SK-N-SH (cell line): ENCODE measurements at regions not wholly inside any gene's neighbourhood (a gene's known extent, or its start where the extent isn't known, plus 50 kb on each side); places are given as distances from the start of the nearest gene placed in this dataset.

ENCODE experiments used
- CTCF ChIA-PET: fragments of 300-600, 350-600 bp; formaldehyde crosslinking; extraction: SDS; loops from one replicate; lab custom pipeline; 2021; lab: Yijun Ruan, JAX
- POLR2A ChIA-PET: fragments of 350-600 bp; sonication (Branson Sonifier 250); formaldehyde crosslinking; extraction: SDS; loops from one replicate; lab custom pipeline; 2020; ENCODE audit warnings: antibody characterized with exemption, inconsistent platforms; lab: Yijun Ruan, JAX
- DNase-seq: peaks from one replicate; pipeline ENCODE4 v3.0.0; 2012
- H2AFZ ChIP-seq: fragments of 200-600 bp; sonication (generic); 2 replicates; pipeline ENCODE4 v1.8.1; 2016; ENCODE audit warnings: antibody characterized with exemption, mild to moderate bottlenecking, low read depth
- H3F3A ChIP-seq: fragments of 200-600 bp; sonication (generic); replicated peaks from 2 replicates; pipeline ENCODE3; 2016; ENCODE audit warnings: antibody characterized with exemption, mild to moderate bottlenecking; ENCODE audit not compliant: insufficient read depth
- H3K27ac ChIP-seq, 2 experiments: fragments of 200-500 bp in 1 of 2; fragments of 200-600 bp in 1 of 2; sonication (Bioruptor generic) in 1 of 2; sonication (generic), shearing (Covaris generic) in 1 of 2; 2 replicates each; pipeline versions ENCODE4 v1.5.1 to v1.6.1; 2014 to 2016; ENCODE audit warnings: low read depth in 2 of 2, inconsistent platforms in 1 of 2, low read length in 1 of 2, mild to moderate bottlenecking in 1 of 2, mixed read lengths in 1 of 2
- H3K27me3 ChIP-seq: fragments of 200-600 bp; sonication (generic), shearing (Covaris generic); 2 replicates; pipeline ENCODE4 v1.6.1; 2016; ENCODE audit warnings: mixed run types; ENCODE audit not compliant: insufficient read depth
- H3K36me3 ChIP-seq, 2 experiments: fragments of 200-500 bp in 1 of 2; fragments of 200-600 bp in 1 of 2; sonication (Bioruptor generic) in 1 of 2; sonication (generic) in 1 of 2; replicated peaks in 1 of 2; 2 replicates each; pipeline versions ENCODE3 to v1.5.1; 2014 to 2016; ENCODE audit warnings: low read length in 1 of 2, mild to moderate bottlenecking in 1 of 2; ENCODE audit not compliant: insufficient read depth in 2 of 2, control insufficient read depth in 1 of 2
- H3K4me1 ChIP-seq, 2 experiments: fragments of 200-500 bp in 1 of 2; fragments of 200-600 bp in 1 of 2; sonication (Bioruptor generic) in 1 of 2; sonication (generic), shearing (Covaris generic) in 1 of 2; 2 replicates each; pipeline versions ENCODE4 v1.5.1 to v1.6.1; 2014 to 2016; ENCODE audit warnings: low read depth in 1 of 2, low read length in 1 of 2, mixed run types in 1 of 2; ENCODE audit not compliant: insufficient read depth in 2 of 2, control insufficient read depth in 1 of 2
- H3K4me2 ChIP-seq: fragments of 200-600 bp; sonication (generic), shearing (Covaris generic); 2 replicates; pipeline ENCODE4 v1.6.1; 2017; ENCODE audit warnings: mixed run types
- H3K4me3 ChIP-seq, 2 experiments: fragments of 200-500 bp in 1 of 2; fragments of 200-600 bp in 1 of 2; sonication (Bioruptor generic) in 1 of 2; sonication (generic), shearing (Covaris generic) in 1 of 2; 2 replicates each; pipeline versions ENCODE4 v1.5.1 to v1.8.1; 2014 to 2016; ENCODE audit warnings: low read depth in 2 of 2, inconsistent platforms in 1 of 2, low read length in 1 of 2, mild to moderate bottlenecking in 1 of 2, mixed read lengths in 1 of 2, moderate library complexity in 1 of 2
- H3K79me2 ChIP-seq: fragments of 200-600 bp; sonication (generic); 2 replicates; pipeline ENCODE4 v1.8.1; 2017; ENCODE audit warnings: mild to moderate bottlenecking; ENCODE audit not compliant: insufficient read depth
- H3K9ac ChIP-seq: fragments of 200-600 bp; sonication (generic); 2 replicates; pipeline ENCODE4 v1.6.1; 2017; ENCODE audit warnings: mixed run types
- H3K9me2 ChIP-seq: fragments of 200-600 bp; sonication (generic); 2 replicates; pipeline ENCODE4 v1.6.1; 2017; ENCODE audit warnings: mixed run types
- H3K9me3 ChIP-seq: fragments of 200-600 bp; sonication (generic); 2 replicates; pipeline ENCODE4 v1.6.1; 2017; ENCODE audit warnings: mixed run types, mild to moderate bottlenecking, moderate library complexity
- H4K20me1 ChIP-seq: fragments of 200-600 bp; sonication (generic); 2 replicates; pipeline ENCODE4 v1.6.1; 2017; ENCODE audit warnings: mild to moderate bottlenecking, mixed run types; ENCODE audit not compliant: insufficient read depth
- ELF1 ChIP-seq: IDR thresholded peaks from 2 replicates; pipeline ENCODE4 v1.4.0; 2012
- EP300 ChIP-seq, 2 experiments: IDR thresholded peaks; 2 replicates each; pipeline versions ENCODE4 v1.4.0 to v1.6.1; 2012; ENCODE audit warnings: borderline replicate concordance in 1 of 2, low read depth in 1 of 2, low read length in 1 of 2
- FOSL2 ChIP-seq: IDR thresholded peaks from 2 replicates; pipeline ENCODE4 v1.4.0; 2012; ENCODE audit warnings: low read depth, mild to moderate bottlenecking, moderate library complexity, borderline replicate concordance
- FOXM1 ChIP-seq: IDR thresholded peaks from 2 replicates; pipeline ENCODE4 v1.4.0; 2012; ENCODE audit warnings: low read depth, mild to moderate bottlenecking
- GABPA ChIP-seq: IDR thresholded peaks from 2 replicates; pipeline ENCODE4 v1.4.0; 2012; ENCODE audit warnings: low read depth, mild to moderate bottlenecking
- MEF2A ChIP-seq: IDR thresholded peaks from 2 replicates; pipeline ENCODE4 v1.4.0; 2012; ENCODE audit warnings: low read depth, borderline replicate concordance
- NFIC ChIP-seq: IDR thresholded peaks from 2 replicates; pipeline ENCODE4 v1.4.0; 2012; ENCODE audit warnings: borderline replicate concordance
- RXRA ChIP-seq: IDR thresholded peaks from 2 replicates; pipeline ENCODE4 v1.4.0; 2012; ENCODE audit warnings: low read depth, mild to moderate bottlenecking, borderline replicate concordance
- TCF12 ChIP-seq: IDR thresholded peaks from 2 replicates; pipeline ENCODE4 v1.4.0; 2012
- TEAD4 ChIP-seq: IDR thresholded peaks from 2 replicates; pipeline ENCODE4 v1.4.0; 2012; ENCODE audit warnings: mild to moderate bottlenecking, borderline replicate concordance; ENCODE audit not compliant: insufficient read depth
- WGBS: methylation state at CpG from one replicate; pipeline ENCODE4 v1.1.6; 2017; ENCODE audit warnings: low lambda C conversion rate; 5-methylcytosine and 5-hydroxymethylcytosine counted together
- TF ChIP-seq, protein P1 (sequence below): IDR thresholded peaks from 2 replicates; pipeline ENCODE4 v1.4.0; 2012; ENCODE audit warnings: low read depth
- TF ChIP-seq, protein P2 (sequence below): IDR thresholded peaks from 2 replicates; pipeline ENCODE4 v1.4.0; 2012; ENCODE audit warnings: low read depth, borderline replicate concordance
- TF ChIP-seq, protein P3 (sequence below): fragments of 150-350 bp; IDR thresholded peaks from 2 replicates; pipeline ENCODE4 v1.6.1; 2016; ENCODE audit warnings: mild to moderate bottlenecking, low read depth, low read length

DNA sequence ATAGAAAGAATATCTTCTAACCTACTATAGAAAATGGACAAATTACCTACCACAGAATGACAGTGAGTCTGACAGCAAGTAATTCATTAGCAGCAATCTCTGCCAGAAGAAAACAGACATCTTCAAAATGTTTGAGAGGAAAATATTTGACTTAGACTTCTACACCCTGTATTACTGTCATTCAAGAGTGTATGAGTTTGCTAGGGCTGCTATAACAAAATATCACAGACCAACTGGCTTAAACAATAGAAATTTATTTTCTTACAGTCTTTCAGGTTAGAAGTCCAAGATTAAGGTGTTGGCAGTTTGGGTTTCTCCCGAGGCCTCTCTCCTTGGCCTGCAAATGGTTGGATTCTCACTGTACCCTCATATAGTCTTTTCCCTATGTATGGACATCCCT, 52.9 kb upstream of the FGGY start:
- CTCF ChIA-PET, result no interaction called here
- Histone ChIP-seq H3F3A (no peaks in the 10 kb centered on the region), H3K9ac (no peak overlapping the region), H3K4me1 (no peaks in the 10 kb centered on the region), H3K4me3 (no peak overlapping the region), H3K36me3 (no peaks in the 10 kb centered on the region), H3K9me2 (no peaks in the 10 kb centered on the region), H4K20me1 (no peaks in the 10 kb centered on the region), H3K27me3 (no peaks in the 10 kb centered on the region), H2AFZ (no peak overlapping the region), H3K79me2 (no peaks in the 10 kb centered on the region), H3K4me2 (no peak overlapping the region), H3K27ac (no peak overlapping the region), H3K9me3 (no peaks in the 10 kb centered on the region)
- TF ChIP-seq MEF2A (no peak), NFIC (no peak)
- POLR2A ChIA-PET, result no interaction called here
- no peak for DNase-seq
- 60% methylated on average over 1 of the region's 1 CpG for WGBS

DNA sequence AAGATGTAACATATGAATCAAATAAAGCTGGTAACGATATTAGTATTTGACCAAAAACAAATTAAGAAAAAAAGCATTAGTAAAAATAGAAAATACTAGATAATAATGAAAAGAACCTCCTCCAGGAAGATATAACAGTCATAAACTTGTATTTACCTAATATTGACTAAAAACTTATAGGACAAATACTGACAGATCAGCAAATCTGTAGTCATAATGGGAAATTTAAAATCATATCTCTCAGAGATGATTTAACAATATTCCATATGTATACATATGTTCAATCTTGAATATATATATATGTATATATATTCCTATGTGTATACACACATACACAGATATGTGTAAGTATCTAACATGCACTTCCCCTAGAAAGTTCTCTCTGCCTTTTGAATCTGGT, 52.0 kb upstream of the FGGY start:
- H3K4me3 ChIP-seq, result no peak overlapping the region
- H3K9ac ChIP-seq, result no peak overlapping the region
- WGBS, result 86% methylated on average over 1 of the region's 1 CpG
- H3K9me3 ChIP-seq, result no peaks in the 10 kb centered on the region
- H4K20me1 ChIP-seq, result no peaks in the 10 kb centered on the region
- no peak for TF ChIP-seq RXRA
- no peak for TF ChIP-seq FOSL2
- no peak for TF ChIP-seq TEAD4
- TF ChIP-seq, protein P1, sequence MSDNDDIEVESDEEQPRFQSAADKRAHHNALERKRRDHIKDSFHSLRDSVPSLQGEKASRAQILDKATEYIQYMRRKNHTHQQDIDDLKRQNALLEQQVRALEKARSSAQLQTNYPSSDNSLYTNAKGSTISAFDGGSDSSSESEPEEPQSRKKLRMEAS, result no peak
- no peak for TF ChIP-seq GABPA
- TF ChIP-seq, protein P2, sequence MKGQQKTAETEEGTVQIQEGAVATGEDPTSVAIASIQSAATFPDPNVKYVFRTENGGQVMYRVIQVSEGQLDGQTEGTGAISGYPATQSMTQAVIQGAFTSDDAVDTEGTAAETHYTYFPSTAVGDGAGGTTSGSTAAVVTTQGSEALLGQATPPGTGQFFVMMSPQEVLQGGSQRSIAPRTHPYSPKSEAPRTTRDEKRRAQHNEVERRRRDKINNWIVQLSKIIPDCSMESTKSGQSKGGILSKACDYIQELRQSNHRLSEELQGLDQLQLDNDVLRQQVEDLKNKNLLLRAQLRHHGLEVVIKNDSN, result no peak
- TF ChIP-seq TCF12, result no peak
- TF ChIP-seq ELF1, result no peak
- no peak for TF ChIP-seq EP300 (IDR thresholded peaks at IDR 0.05; ENCODE audit: borderline replicate concordance in 1 of 2, low read depth in 1 of 2, low read length in 1 of 2)
- TF ChIP-seq MEF2A, result no peak
- no peak for TF ChIP-seq FOXM1
- TF ChIP-seq, protein P3, sequence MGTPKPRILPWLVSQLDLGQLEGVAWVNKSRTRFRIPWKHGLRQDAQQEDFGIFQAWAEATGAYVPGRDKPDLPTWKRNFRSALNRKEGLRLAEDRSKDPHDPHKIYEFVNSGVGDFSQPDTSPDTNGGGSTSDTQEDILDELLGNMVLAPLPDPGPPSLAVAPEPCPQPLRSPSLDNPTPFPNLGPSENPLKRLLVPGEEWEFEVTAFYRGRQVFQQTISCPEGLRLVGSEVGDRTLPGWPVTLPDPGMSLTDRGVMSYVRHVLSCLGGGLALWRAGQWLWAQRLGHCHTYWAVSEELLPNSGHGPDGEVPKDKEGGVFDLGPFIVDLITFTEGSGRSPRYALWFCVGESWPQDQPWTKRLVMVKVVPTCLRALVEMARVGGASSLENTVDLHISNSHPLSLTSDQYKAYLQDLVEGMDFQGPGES, result no peak
- TF ChIP-seq NFIC, result no peak
- H2AFZ ChIP-seq, result no peak overlapping the region
- H3K9me2 ChIP-seq, result no peaks in the 10 kb centered on the region
- no peak for DNase-seq
- H3F3A ChIP-seq, result no peaks in the 10 kb centered on the region
- H3K4me1 ChIP-seq, result no peaks in the 10 kb centered on the region
- no peaks in the 10 kb centered on the region for H3K27me3 ChIP-seq
- no peaks in the 10 kb centered on the region for H3K79me2 ChIP-seq
- no peak overlapping the region for H3K4me2 ChIP-seq
- H3K36me3 ChIP-seq, result no peaks in the 10 kb centered on the region
- ChIA-PET POLR2A (no interaction called here), CTCF (no interaction called here)
- no peak overlapping the region for H3K27ac ChIP-seq
